ENCODE measurements at regions not wholly inside any gene's neighbourhood (a gene's known extent, or its start where the extent isn't known, plus 50 kb on each side); places are given as distances from the start of the nearest gene placed in this dataset.
"Not testable (repeated sequence)": the region's sequence is repeated elsewhere in the genome, so short reads cannot be mapped to it uniquely, and the experiment has no call there.

DNA sequence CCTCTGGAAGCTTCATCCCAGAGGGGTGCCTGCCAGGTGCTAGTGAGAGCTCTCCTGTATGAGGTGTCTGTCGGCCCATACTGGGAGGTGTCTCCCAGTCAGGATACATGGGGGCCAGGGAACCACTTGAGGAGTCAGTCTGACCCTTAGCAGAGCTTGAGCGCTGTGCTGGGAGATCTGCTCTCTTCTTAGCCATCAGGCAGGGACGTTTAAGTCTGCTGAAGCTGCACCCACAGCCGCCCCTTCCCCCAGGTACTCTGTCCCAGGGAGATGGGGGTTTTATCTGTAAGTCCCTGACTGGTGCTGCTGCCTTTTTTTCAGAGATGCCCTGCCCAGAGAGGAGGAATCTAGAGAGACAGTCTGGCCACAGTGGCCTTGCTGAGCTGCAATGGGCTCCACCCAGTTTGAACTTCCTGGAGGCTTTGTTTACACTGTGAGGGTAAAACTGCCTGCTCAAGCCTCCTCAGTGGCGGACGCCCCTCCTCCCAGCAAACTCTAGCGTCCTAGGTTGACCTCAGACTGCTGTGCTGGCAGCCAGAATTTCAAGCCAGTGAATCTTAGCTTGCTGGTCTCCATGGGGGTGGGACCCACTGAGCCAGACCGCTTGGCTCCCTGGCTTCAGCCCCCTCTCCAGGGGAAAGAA, 93.3 kb upstream of the DYRK2 start:
- H3K4me3 ChIP-seq; H3K27me3 ChIP-seq (ENCODE audit: control insufficient read depth in 2 of 2, insufficient read depth in 2 of 2, low read length in 2 of 2); H3K4me1 ChIP-seq (replicated peaks in 1 of 2; ENCODE audit: control insufficient read depth in 2 of 2, insufficient read depth in 2 of 2, low read length in 2 of 2); H4K20me1 ChIP-seq (replicated peaks; ENCODE audit: control insufficient read depth, insufficient read depth, low read length); intact Hi-C loops (cut with micrococcal nuclease); in situ Hi-C loops (cut with MboI); H3K9me1 ChIP-seq (ENCODE audit: control insufficient read depth, insufficient read depth, low read length); H3K4me2 ChIP-seq (ENCODE audit: insufficient read depth, low read length); H3K36me3 ChIP-seq (ENCODE audit: control insufficient read depth, insufficient read depth, low read length); H3K9ac ChIP-seq (ENCODE audit: insufficient read depth in 1 of 2, low read depth in 2 of 2, low read length in 2 of 2); H3K79me2 ChIP-seq (ENCODE audit: control insufficient read depth, insufficient read depth, low read length); H3K9me3 ChIP-seq (replicated peaks; ENCODE audit: control insufficient read depth, insufficient read depth, low read depth, low read length); CTCF ChIA-PET (ENCODE audit: low intra/inter-chr PET ratio); H3K27ac ChIP-seq (ENCODE audit: extremely low read depth, low read depth, low read length); BruUV-seq (replicated peaks); FAIRE-seq; TF ChIP-seq NR2C2 (CRISPR knock-in tag; IDR thresholded peaks at IDR 0.05); JUND (IDR thresholded peaks at IDR 0.05; ENCODE audit: borderline replicate concordance, low read depth, low read length): not testable (repeated sequence)
- ATAC-seq (peak; percentile 81), DNase-seq (ENCODE audit: extremely low read depth in 1 of 4, low spot score in 3 of 4) (peak in 1 of 4 experiments; percentile 29)
- POLR2A ChIA-PET: interaction anchor here (0.6 kb wide), 2 partner anchors 15 to 64 kb away, joined by 3 to 4 read pairs; no protein-coding TSS in a partner anchor
- TF ChIP-seq NRF1 (conservative IDR thresholded peaks at IDR 0.05 in 1 of 2, IDR thresholded peaks at IDR 0.05 in 1 of 2) (peak in 1 of 2 experiments; percentile 28; a peak in 2 of 4 replicates), FOXK2 (conservative IDR thresholded peaks at IDR 0.05 in 1 of 2, IDR thresholded peaks at IDR 0.05 in 1 of 2; ENCODE audit: low read depth in 2 of 2) (peak; percentile 76 to 82; a peak in 3 of 4 replicates), FOXA3 (CRISPR knock-in tag; conservative IDR thresholded peaks at IDR 0.05 in 1 of 2, IDR thresholded peaks at IDR 0.05 in 1 of 2) (peak in 1 of 2 experiments; percentile 66; a peak in 2 of 4 replicates), NCOR1 (IDR thresholded peaks at IDR 0.05) (peak; percentile 42; the same call in 1 of the 2 replicates), NR2C2 (tag; IDR thresholded peaks at IDR 0.05) (0 out of 2 replicates have a peak, but pooled peaks have one; percentile 28), LEF1 (IDR thresholded peaks at IDR 0.05) (peak; percentile 68), JUND (tag; IDR thresholded peaks at IDR 0.05; ENCODE audit: borderline replicate concordance, low read depth, low read length) (peak; percentile 20; the same call in 1 of the 3 replicates), SOX6 (IDR thresholded peaks at IDR 0.05) (0 out of 2 replicates have a peak, but pooled peaks have one; percentile 14), ETV1 (tag; conservative IDR thresholded peaks at IDR 0.05; ENCODE audit: low read depth) (peak; percentile 16; the same call in 1 of the 2 replicates)
- TF ChIP-seq, protein P1, sequence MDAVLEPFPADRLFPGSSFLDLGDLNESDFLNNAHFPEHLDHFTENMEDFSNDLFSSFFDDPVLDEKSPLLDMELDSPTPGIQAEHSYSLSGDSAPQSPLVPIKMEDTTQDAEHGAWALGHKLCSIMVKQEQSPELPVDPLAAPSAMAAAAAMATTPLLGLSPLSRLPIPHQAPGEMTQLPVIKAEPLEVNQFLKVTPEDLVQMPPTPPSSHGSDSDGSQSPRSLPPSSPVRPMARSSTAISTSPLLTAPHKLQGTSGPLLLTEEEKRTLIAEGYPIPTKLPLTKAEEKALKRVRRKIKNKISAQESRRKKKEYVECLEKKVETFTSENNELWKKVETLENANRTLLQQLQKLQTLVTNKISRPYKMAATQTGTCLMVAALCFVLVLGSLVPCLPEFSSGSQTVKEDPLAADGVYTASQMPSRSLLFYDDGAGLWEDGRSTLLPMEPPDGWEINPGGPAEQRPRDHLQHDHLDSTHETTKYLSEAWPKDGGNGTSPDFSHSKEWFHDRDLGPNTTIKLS (IDR thresholded peaks at IDR 0.05; ENCODE audit: borderline replicate concordance, low read depth): peak; percentile 71
- TF ChIP-seq, protein P2, sequence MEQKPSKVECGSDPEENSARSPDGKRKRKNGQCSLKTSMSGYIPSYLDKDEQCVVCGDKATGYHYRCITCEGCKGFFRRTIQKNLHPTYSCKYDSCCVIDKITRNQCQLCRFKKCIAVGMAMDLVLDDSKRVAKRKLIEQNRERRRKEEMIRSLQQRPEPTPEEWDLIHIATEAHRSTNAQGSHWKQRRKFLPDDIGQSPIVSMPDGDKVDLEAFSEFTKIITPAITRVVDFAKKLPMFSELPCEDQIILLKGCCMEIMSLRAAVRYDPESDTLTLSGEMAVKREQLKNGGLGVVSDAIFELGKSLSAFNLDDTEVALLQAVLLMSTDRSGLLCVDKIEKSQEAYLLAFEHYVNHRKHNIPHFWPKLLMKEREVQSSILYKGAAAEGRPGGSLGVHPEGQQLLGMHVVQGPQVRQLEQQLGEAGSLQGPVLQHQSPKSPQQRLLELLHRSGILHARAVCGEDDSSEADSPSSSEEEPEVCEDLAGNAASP (IDR thresholded peaks at IDR 0.05): peak; percentile 65; the same call in 1 of the 2 replicates
- peak overlapping the region; percentile 68; the same call in 1 of the 2 replicates for H2AFZ ChIP-seq (ENCODE audit: low read depth, low read length)
- WGBS (ENCODE audit: insufficient coverage, low coverage, missing lambda C conversion rate): 0% methylated on average over 8 of the region's 8 CpGs

All from K562 (cell line).